ENCODE measurements at regions not wholly inside any gene's neighbourhood (a gene's known extent, or its start where the extent isn't known, plus 50 kb on each side); places are given as distances from the start of the nearest gene placed in this dataset.
A peak's percentile ranks its signal among the peaks of the same experiment; 100 is the strongest.

- no peak for DNase-seq
These were observed 231.7 kb downstream of the CTTN start for GRCh38 chr11:70630068-70630467.

GRCh38 chr11:70630816-70631623 is 232.7 kb downstream of the CTTN start:
- DNase-seq: no peak

GRCh38 chr11:70631624-70632047 is 233.3 kb downstream of the CTTN start:
- DNase-seq: no peak

- no peak for DNase-seq
These were observed 235.3 kb downstream of the CTTN start for GRCh38 chr11:70633610-70634009.

- no peak for DNase-seq
These were observed 238.3 kb downstream of the CTTN start for GRCh38 chr11:70636659-70637058.

GRCh38 chr11:70637186-70637800 is 239.0 kb downstream of the CTTN start:
- DNase-seq: no peak

GRCh38 chr11:70637949-70638583 is 239.7 kb downstream of the CTTN start:
- no peak for DNase-seq

- no peak for DNase-seq
These were observed 242.1 kb downstream of the CTTN start for GRCh38 chr11:70640408-70640807.

- no peak for DNase-seq
These were observed 243.0 kb downstream of the CTTN start for GRCh38 chr11:70641369-70641768.

- DNase-seq: no peak
These were observed 243.9 kb downstream of the CTTN start for GRCh38 chr11:70642266-70642665.

- no peak for DNase-seq
These were observed 245.3 kb downstream of the CTTN start for GRCh38 chr11:70643642-70644041.

- DNase-seq: no peak
These were observed 246.2 kb downstream of the CTTN start for GRCh38 chr11:70644343-70645060.

GRCh38 chr11:70645537-70645936 is 247.2 kb downstream of the CTTN start:
- DNase-seq: no peak

GRCh38 chr11:70646272-70647049 is 248.1 kb downstream of the CTTN start:
- DNase-seq: no peak

- DNase-seq: no peak
These were observed 249.1 kb downstream of the CTTN start for GRCh38 chr11:70647188-70648166.

- DNase-seq: peak; percentile 82
These were observed 252.0 kb downstream of the CTTN start for GRCh38 chr11:70650075-70650909.

GRCh38 chr11:70651031-70651430 is 252.7 kb downstream of the CTTN start:
- no peak for DNase-seq

- DNase-seq: no peak
These were observed 255.7 kb downstream of the CTTN start for GRCh38 chr11:70654016-70654415.

GRCh38 chr11:70655816-70656215 is 257.5 kb downstream of the CTTN start:
- DNase-seq: no peak

GRCh38 chr11:70656252-70656651 is 257.9 kb downstream of the CTTN start:
- no peak for DNase-seq
